Hematopoietic multipotent progenitor cell (in vitro differentiated cells): ENCODE measurements at regions not wholly inside any gene's neighbourhood (a gene's known extent, or its start where the extent isn't known, plus 50 kb on each side); places are given as distances from the start of the nearest gene placed in this dataset.
"Not testable (repeated sequence)": the region's sequence is repeated elsewhere in the genome, so short reads cannot be mapped to it uniquely, and the experiment has no call there.

Experiments
- DNase-seq, 3 donors: peaks; one replicate each; pipeline ENCODE4 v3.0.0-alpha.2; 2011 to 2015; ENCODE audit warnings: low read depth in 2 of 3, low spot score in 2 of 3

DNA sequence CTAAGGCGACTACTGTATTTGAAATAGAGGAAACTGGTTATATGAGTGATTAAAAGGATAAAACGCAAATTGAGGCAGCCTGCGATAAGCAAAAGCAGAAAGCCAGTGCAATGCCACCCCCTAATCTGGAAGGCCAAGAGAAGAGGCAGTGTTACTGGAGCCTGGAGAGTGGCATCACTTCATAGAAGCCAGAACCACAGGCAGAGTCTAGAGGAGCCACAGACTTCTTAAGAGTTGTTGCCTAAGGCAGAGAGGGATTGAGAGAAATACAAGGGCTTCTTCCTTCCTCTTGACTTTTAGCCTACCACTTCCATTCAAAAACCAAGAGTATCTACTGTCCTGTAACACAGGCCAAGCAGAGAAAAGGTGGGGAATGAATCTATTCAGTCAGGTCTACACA lies 94.9 kb upstream of the SKAP2 start:
- DNase-seq: no peak

- no peak for DNase-seq
Observed at GRCh38 chr7:26958834-26959233, 94.4 kb upstream of the SKAP2 start.

- DNase-seq: no peak
Observed at GRCh38 chr7:26955516-26955915, 91.1 kb upstream of the SKAP2 start.

GRCh38 chr7:26954951-26955350 lies 90.6 kb upstream of the SKAP2 start:
- DNase-seq: no peak

DNA sequence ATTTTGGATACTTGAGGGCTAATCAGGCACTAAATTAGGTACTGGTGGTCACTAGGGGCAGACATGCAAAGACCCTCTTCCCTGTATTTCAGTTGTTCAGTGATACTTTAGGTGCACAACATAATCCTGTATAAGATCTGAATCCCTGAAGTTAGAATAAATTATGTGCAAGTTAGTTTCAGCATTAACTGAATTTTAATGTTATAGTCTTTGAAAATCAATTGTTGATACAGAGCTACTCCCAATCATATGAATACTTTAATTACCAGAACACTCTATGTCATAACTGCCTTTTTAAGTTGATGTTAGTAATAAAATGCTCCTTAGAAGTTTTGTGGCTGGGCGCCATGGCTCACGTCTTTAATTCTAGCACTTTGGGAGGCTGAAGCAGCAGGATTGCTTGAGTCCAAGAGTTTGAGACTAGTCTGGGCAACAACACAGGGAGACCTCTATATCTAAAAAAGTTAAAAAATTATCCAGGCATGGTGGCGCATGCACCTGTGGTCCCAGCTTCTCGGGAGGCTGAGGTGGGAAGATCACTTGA lies 87.1 kb upstream of the SKAP2 start:
- DNase-seq: no peak

DNA sequence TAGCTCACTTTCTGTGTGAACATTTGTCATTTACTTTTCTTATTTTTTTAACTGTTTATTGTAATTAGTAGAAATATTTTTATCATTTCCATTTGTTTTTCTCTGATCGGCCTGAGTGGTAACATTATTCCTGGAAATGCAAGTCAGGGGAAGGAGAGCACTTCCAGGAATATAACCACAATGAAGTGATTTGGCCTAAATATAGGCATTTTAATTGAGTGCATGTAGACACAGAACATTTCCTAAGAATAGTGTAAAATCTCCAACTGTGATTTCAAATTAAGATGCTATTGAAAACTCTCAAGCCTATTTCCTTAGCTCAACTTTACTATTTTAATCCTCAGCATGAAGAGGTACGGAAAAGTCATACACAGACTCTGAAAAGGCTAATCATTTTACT lies 86.5 kb upstream of the SKAP2 start:
- no peak for DNase-seq

DNA sequence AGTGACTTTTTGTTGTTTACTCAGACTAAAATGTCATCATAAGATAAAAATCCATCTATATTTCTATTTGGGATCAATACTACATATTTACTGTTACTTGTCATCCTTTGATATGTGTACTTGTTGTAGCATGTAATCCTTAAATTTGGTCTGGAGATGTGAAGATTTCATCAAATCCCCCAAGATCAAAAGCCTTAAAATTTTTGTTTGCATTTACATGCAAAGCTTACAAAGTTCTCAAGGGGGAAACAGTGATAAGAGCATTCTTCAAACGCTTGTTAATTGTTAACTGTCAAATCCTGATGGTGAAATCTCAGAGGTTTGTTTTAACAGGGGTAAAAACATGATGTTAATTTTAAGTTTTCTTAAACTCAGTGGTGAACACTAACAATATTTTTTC lies 84.9 kb upstream of the SKAP2 start:
- no peak for DNase-seq

- DNase-seq: no peak
Observed at GRCh38 chr7:26948617-26949118, 84.3 kb upstream of the SKAP2 start.

DNA sequence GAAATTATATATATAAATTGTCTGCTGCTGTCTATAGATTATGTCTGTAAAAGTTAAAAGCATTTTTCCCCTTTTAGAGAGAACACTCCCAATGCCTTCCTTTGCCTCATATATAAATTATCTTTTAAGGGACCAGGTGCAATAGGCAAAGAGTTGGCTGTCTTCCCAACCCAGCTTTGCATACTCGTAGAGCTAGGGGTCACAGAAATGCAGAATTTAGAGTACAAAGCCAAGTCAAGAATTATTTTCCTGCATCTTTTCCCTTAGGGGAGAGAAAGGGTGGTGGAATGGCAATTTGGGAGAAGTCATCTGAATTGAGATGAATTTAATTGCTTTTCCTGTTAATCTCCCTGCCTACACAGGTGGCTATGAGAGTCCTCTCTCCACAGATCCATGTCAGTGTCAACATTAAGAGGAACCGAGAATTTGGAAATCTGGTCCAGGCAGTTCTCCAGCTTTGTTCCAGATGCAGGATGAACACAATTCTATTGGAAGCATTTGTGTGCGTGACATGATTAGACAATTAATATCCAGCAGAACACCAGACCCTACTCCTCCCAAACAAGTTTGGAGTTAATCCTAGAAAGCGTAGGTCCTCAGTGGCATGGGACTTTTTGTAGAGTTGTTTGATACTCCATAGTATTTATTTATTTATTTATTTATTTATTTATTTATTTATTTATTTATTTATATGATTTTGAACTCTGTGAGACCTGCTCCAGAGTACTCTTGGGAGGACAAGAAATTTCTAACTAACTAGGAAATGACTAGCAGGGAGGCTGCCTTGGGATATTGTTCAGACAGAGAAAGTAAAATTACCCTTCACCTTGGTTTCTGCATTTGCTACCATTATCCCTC lies 80.3 kb upstream of the SKAP2 start:
- no peak for DNase-seq

- no peak for DNase-seq
Observed at GRCh38 chr7:26937939-26938623, 73.7 kb upstream of the SKAP2 start.

- DNase-seq: no peak
Observed at GRCh38 chr7:26937306-26937705, 72.9 kb upstream of the SKAP2 start.

GRCh38 chr7:26932616-26933015 lies 68.2 kb upstream of the SKAP2 start:
- not testable (repeated sequence) for DNase-seq

- no peak for DNase-seq
Observed at GRCh38 chr7:26930845-26931244, 66.5 kb upstream of the SKAP2 start.

DNA sequence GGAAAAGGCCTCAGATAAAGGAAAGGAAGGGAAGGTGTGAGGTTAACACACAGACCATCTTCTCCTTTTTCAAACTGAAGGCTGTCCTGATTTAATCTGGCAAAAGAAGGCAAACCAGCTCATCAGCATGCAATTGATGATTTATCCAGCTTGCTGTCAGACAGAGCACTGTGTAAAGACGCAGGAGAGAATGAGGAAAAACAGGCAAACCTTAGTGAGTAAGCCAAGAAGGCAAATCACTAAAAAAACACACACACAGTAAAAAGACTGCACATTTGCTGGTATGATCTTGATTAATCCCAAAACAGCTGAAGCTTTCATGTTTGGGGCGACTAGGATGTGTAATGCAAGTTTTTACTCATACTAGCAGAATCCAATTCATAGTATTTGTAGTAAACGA lies 65.8 kb upstream of the SKAP2 start:
- DNase-seq: no peak

GRCh38 chr7:26928703-26929347 lies 64.4 kb upstream of the SKAP2 start:
- DNase-seq: no peak

- no peak for DNase-seq
Observed at GRCh38 chr7:26925768-26926167, 61.4 kb upstream of the SKAP2 start.

DNA sequence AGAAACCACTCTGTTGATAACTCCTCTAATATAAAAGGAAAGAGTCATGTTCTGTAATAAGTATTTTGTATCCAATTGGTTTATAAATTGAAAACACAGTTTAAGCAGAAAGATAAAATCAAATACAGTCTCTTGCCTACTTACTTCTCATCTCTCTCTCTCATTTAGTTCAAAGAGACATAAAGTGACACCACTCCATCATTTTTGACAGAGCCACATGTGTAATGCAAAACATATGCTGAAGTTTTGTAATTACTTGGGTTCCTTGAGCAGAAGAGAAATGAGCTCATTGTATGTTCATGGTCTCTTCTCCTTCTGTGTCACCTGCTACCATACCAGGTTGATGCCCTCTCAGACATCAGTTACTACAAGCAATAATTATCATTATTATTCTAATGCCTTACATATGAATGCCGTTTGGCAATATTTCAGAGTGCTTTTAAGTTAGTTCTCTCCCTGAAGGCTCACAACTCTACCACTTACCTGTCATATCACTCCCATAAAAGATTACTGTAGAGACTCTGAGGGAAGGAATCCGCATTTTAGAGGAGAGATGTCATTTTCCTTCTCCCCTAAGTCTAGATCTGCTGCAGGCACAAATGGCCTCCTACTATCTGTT lies 59.9 kb upstream of the SKAP2 start:
- DNase-seq: no peak

- no peak for DNase-seq
Observed at GRCh38 chr7:26919906-26920493, 55.6 kb upstream of the SKAP2 start.

- no peak for DNase-seq
Observed at GRCh38 chr7:26918241-26918640, 53.9 kb upstream of the SKAP2 start.

DNA sequence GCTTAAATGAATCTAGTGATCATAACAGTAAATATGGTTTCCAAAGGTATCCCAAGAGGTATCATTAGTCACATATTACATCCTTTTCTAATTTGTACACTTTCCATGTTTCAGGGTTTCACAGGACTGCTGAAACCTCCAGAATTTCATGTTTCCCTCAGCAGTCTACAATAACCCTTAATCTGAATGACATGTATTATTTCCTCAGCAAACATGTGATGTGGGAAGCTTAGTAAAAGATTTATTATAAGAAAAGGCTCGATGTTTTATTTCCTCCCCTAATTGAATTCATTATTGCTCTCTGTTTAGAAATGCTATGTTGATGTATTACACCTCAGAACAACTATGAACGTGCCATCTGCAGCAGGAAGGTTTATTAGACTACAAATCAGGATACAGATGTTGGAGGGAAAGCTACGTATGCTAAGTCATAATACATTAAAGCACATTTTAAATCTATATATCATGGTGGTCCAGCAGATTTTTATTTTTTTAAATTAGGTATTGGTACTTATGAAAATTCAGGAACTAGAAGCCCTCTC lies 52.5 kb upstream of the SKAP2 start:
- DNase-seq: no peak
